Suprapubic skin (tissue), 3 donors: ENCODE measurements at regions not wholly inside any gene's neighbourhood (a gene's known extent, or its start where the extent isn't known, plus 50 kb on each side); places are given as distances from the start of the nearest gene placed in this dataset.

Experiments used
- CTCF ChIP-seq, 2 donors: fragments of 200-600 bp in 1 of 2; fragments of 450-650 bp in 1 of 2; sonication (generic) in 1 of 2; IDR thresholded peaks; one replicate each; pipeline ENCODE4 v1.5.1; 2016 to 2019; ENCODE audit warnings: antibody characterized with exemption in 2 of 2, mild to moderate bottlenecking in 1 of 2, moderate library complexity in 1 of 2
- POLR2AphosphoS5 ChIP-seq, 3 donors: sonication (generic); formaldehyde crosslinking; IDR thresholded peaks; one replicate each; pipeline ENCODE4 v1.6.1; 2017; ENCODE audit warnings: antibody characterized with exemption in 3 of 3

- no peak for TF ChIP-seq CTCF (IDR thresholded peaks at IDR 0.05)
- no peak for TF ChIP-seq POLR2AphosphoS5 (IDR thresholded peaks at IDR 0.05)
Observed at GRCh38 chr6:67433124-67433523, 1202.0 kb upstream of the ADGRB3 start.
